GM12878 (cell line): ENCODE measurements at regions not wholly inside any gene's neighbourhood (a gene's known extent, or its start where the extent isn't known, plus 50 kb on each side); places are given as distances from the start of the nearest gene placed in this dataset.

ENCODE experiments used
- ATAC-seq: fragments of 200-7000 bp; cut with Tn5 transposase; 3 replicates; pipeline ENCODE4 v1.9.1; 2020; ENCODE audit warnings: mild to moderate bottlenecking, moderate library complexity
- BruUV-seq: library from RNA; stranded (reverse); fragments of 400-500 nt; replicated peaks from 2 replicates; lab custom pipeline; 2021; lab: Mats Ljungman, UMichigan
- CTCF ChIA-PET: fragments of 300-600 bp; sonication (Branson Sonifier 250); formaldehyde crosslinking; extraction: SDS; loops from one replicate; lab custom pipeline; 2021; ENCODE audit warnings: inconsistent platforms; lab: Yijun Ruan, JAX
- POLR2A ChIA-PET: fragments of 350-600 bp; formaldehyde crosslinking; extraction: SDS; loops from one replicate; lab custom pipeline; 2021; ENCODE audit warnings: inconsistent platforms; lab: Charles Lee
- RAD21 ChIA-PET: fragments of 300-600 bp; sonication (Branson Sonifier 250); formaldehyde crosslinking; loops from one replicate; lab custom pipeline; 2023; ENCODE audit warnings: antibody characterized with exemption; ENCODE audit not compliant: unreplicated experiment; lab: Charles Lee
- SMC1A ChIA-PET: fragments of 300-600 bp; sonication (Branson Sonifier 250); formaldehyde crosslinking; loops from one replicate; lab custom pipeline; 2023; ENCODE audit not compliant: unreplicated experiment, uncharacterized antibody; lab: Charles Lee
- DNase-seq: peaks from one replicate; pipeline ENCODE4 v3.0.0-alpha.2; 2011; ENCODE audit warnings: low read depth, low spot score
- FAIRE-seq: peaks from 3 replicates; lab custom pipeline; 2011; peaks lifted over from hg19 to GRCh38; lab: Jason Lieb, UNC
- H2AFZ ChIP-seq: 2 replicates; pipeline ENCODE4 v1.6.0; 2011; ENCODE audit warnings: low read depth, low read length, control low read depth; ENCODE audit not compliant: control insufficient read depth
- H3K27ac ChIP-seq: 2 replicates; pipeline ENCODE4 v1.5.1; 2011; ENCODE audit warnings: control low read depth; ENCODE audit not compliant: control insufficient read depth, insufficient read depth
- H3K27me3 ChIP-seq, 2 experiments: replicated peaks in 1 of 2; 2 replicates each; pipeline versions ENCODE4 v1.6.0 to v1.6.1; 2011; ENCODE audit warnings: low read length in 1 of 2; ENCODE audit not compliant: control insufficient read depth in 2 of 2, insufficient read depth in 2 of 2
- H3K36me3 ChIP-seq, 2 experiments: 2 replicates each; pipeline ENCODE4 v1.5.1; 2011; ENCODE audit warnings: low read length in 1 of 2; ENCODE audit not compliant: control insufficient read depth in 2 of 2, insufficient read depth in 2 of 2
- H3K4me1 ChIP-seq: 2 replicates; pipeline ENCODE4 v1.6.1; 2011; ENCODE audit warnings: mild to moderate bottlenecking, low read length, moderate library complexity, mixed read lengths; ENCODE audit not compliant: control insufficient read depth, insufficient read depth
- H3K4me2 ChIP-seq: 2 replicates; pipeline ENCODE4 v1.6.0; 2011; ENCODE audit warnings: control low read depth; ENCODE audit not compliant: control insufficient read depth, insufficient read depth
- H3K4me3 ChIP-seq: fragments of 200-600 bp; sonication (generic); 2 replicates; pipeline ENCODE4 v1.5.1; 2016
- H3K79me2 ChIP-seq: 2 replicates; pipeline ENCODE4 v1.6.0; 2011; ENCODE audit warnings: low read length; ENCODE audit not compliant: control insufficient read depth, insufficient read depth
- H3K9ac ChIP-seq: 2 replicates; pipeline ENCODE4 v1.8.0; 2011; ENCODE audit warnings: low read length, control low read depth, mixed read lengths; ENCODE audit not compliant: control insufficient read depth, insufficient read depth
- H3K9me3 ChIP-seq: replicated peaks from 3 replicates; pipeline ENCODE4 v1.5.1; 2011; ENCODE audit warnings: mild to moderate bottlenecking, low read length; ENCODE audit not compliant: control insufficient read depth, insufficient read depth
- H4K20me1 ChIP-seq: 2 replicates; pipeline ENCODE4 v1.6.0; 2011; ENCODE audit not compliant: control insufficient read depth, insufficient read depth
- BACH1 ChIP-seq: fragments of 450-650 bp; IDR thresholded peaks from 2 replicates; pipeline ENCODE4 v1.6.1; 2017; ENCODE audit warnings: mild to moderate bottlenecking, borderline replicate concordance
- CTCF ChIP-seq, 3 experiments: IDR thresholded peaks in 2 of 3; conservative IDR thresholded peaks in 1 of 3; 2 replicates each; pipeline ENCODE4 v1.5.1; 2011; ENCODE audit warnings: low read depth in 3 of 3, low read length in 3 of 3, mild to moderate bottlenecking in 3 of 3, control low read depth in 2 of 3, moderate library complexity in 2 of 3, inconsistent platforms in 1 of 3, mixed read lengths in 1 of 3; ENCODE audit not compliant: control insufficient read depth in 2 of 3, insufficient read depth in 1 of 3; ENCODE audit errors: extremely low read depth in 1 of 3
- DPF2 ChIP-seq: fragments of 450-650 bp; IDR thresholded peaks from 2 replicates; pipeline ENCODE4 v1.6.1; 2017; ENCODE audit warnings: mild to moderate bottlenecking
- MEF2B ChIP-seq: fragments of 450-650 bp; IDR thresholded peaks from 2 replicates; pipeline ENCODE4 v1.6.1; 2018; ENCODE audit warnings: mild to moderate bottlenecking, moderate library complexity; ENCODE audit not compliant: partially characterized antibody, poor library complexity, severe bottlenecking
- NR2F1 ChIP-seq: fragments of 450-650 bp; conservative IDR thresholded peaks from 2 replicates; pipeline ENCODE4 v1.6.1; 2017; ENCODE audit warnings: mild to moderate bottlenecking
- PAX5 ChIP-seq: IDR thresholded peaks from 2 replicates; pipeline ENCODE4 v1.6.1; 2011; ENCODE audit warnings: low read depth, low read length, borderline replicate concordance
- PML ChIP-seq: IDR thresholded peaks from 2 replicates; pipeline ENCODE4 v1.6.1; 2012; ENCODE audit warnings: low read length, inconsistent platforms
- POLR2AphosphoS2 ChIP-seq: IDR thresholded peaks from 2 replicates; pipeline ENCODE4 v1.6.1; 2011; ENCODE audit warnings: low read depth, mild to moderate bottlenecking, low read length, improper control_type of control experiment, moderate library complexity
- PRDM15 ChIP-seq: fragments of 450-650 bp; formaldehyde crosslinking; IDR thresholded peaks from 2 replicates; pipeline ENCODE4 v1.4.0; 2020; ENCODE audit warnings: mild to moderate bottlenecking, moderate library complexity
- SIX5 ChIP-seq: IDR thresholded peaks from 2 replicates; pipeline ENCODE4 v1.6.1; 2011; ENCODE audit warnings: mild to moderate bottlenecking, low read depth, low read length, moderate library complexity; ENCODE audit not compliant: severe bottlenecking
- TARDBP ChIP-seq: IDR thresholded peaks from 2 replicates; pipeline ENCODE4 v1.6.1; 2016; ENCODE audit warnings: borderline replicate concordance
- TBL1XR1 ChIP-seq: IDR thresholded peaks from 2 replicates; pipeline ENCODE4 v1.6.1; 2012; ENCODE audit warnings: low read depth, low read length, improper control_type of control experiment
- TCF12 ChIP-seq: IDR thresholded peaks from 2 replicates; pipeline ENCODE4 v1.6.1; 2011; ENCODE audit warnings: low read depth, mild to moderate bottlenecking, low read length
- ZBTB40 ChIP-seq: fragments of 450-650 bp; IDR thresholded peaks from 2 replicates; pipeline ENCODE4 v1.6.1; 2016; ENCODE audit warnings: mild to moderate bottlenecking, moderate library complexity, borderline replicate concordance
- WGBS: methylation state at CpG from one replicate; pipeline ENCODE4 v1.1.6; 2016; ENCODE audit warnings: low lambda C conversion rate; ENCODE audit not compliant: insufficient replicate concordance, insufficient coverage; ENCODE audit errors: missing lambda C conversion rate; 5-methylcytosine and 5-hydroxymethylcytosine counted together
- in situ Hi-C: fragments of 300-500 bp; cut with MboI; formaldehyde crosslinking; loops from 9 replicates; pipeline ENCODE4 v1.14.3; 2018; ENCODE audit warnings: mixed read lengths
- intact Hi-C: fragments of 100-400 bp; cut with micrococcal nuclease; formaldehyde crosslinking; loops from one replicate; pipeline ENCODE4 v1.14.2; 2022; ENCODE audit not compliant: unreplicated experiment
- TF ChIP-seq, protein P1 (sequence below): IDR thresholded peaks from 2 replicates; pipeline ENCODE4 v1.6.1; 2011; ENCODE audit warnings: borderline replicate concordance, low read depth, mild to moderate bottlenecking, moderate library complexity, mixed read lengths, low read length; ENCODE audit not compliant: insufficient read depth; ENCODE audit errors: extremely low read length

GRCh38 chr13:111792956-111793355 lies 274.0 kb upstream of the SOX1 start:
- no TSS peak for BruUV-seq
- H3K9ac ChIP-seq, result no peak overlapping the region
- intact Hi-C loops (no loop called here), in situ Hi-C loops (no loop called here)
- POLR2A ChIA-PET, result no interaction called here
- no peaks in the 10 kb centered on the region for H3K36me3 ChIP-seq
- no peaks in the 10 kb centered on the region for H3K4me1 ChIP-seq
- RAD21 ChIA-PET, result no interaction called here
- no peak overlapping the region for H3K4me3 ChIP-seq
- H3K9me3 ChIP-seq, result no peaks in the 10 kb centered on the region; the same call in 1 of the 3 replicates
- no peaks in the 10 kb centered on the region for H3K79me2 ChIP-seq
- H2AFZ ChIP-seq, result no peak overlapping the region
- H3K27me3 ChIP-seq, result no peaks in the 10 kb centered on the region
- no peaks in the 10 kb centered on the region for H4K20me1 ChIP-seq
- no peak for ATAC-seq
- H3K27ac ChIP-seq, result no peak overlapping the region
- CTCF ChIA-PET, result interaction anchor here (1.2 kb wide), 1 partner anchor 814 kb away, joined by 3 read pairs; no protein-coding TSS in a partner anchor
- H3K4me2 ChIP-seq, result no peak overlapping the region
- DNase-seq, result no peak
- WGBS, result 17% methylated on average over 6 of the region's 6 CpGs
- no peak for FAIRE-seq
- SMC1A ChIA-PET, result no interaction called here
- no peak for TF ChIP-seq PAX5
- TF ChIP-seq PRDM15, result no peak
- no peak for TF ChIP-seq POLR2AphosphoS2
- TF ChIP-seq MEF2B, result no peak
- no peak for TF ChIP-seq TCF12
- no peak for TF ChIP-seq BACH1
- no peak for TF ChIP-seq CTCF (IDR thresholded peaks at IDR 0.05 in 2 of 3, conservative IDR thresholded peaks at IDR 0.05 in 1 of 3; ENCODE audit: control insufficient read depth in 2 of 3, extremely low read depth in 1 of 3, insufficient read depth in 1 of 3, low read depth in 3 of 3, low read length in 3 of 3)
- no peak for TF ChIP-seq NR2F1
- no peak for TF ChIP-seq SIX5
- TF ChIP-seq PML, result no peak
- TF ChIP-seq, protein P1, sequence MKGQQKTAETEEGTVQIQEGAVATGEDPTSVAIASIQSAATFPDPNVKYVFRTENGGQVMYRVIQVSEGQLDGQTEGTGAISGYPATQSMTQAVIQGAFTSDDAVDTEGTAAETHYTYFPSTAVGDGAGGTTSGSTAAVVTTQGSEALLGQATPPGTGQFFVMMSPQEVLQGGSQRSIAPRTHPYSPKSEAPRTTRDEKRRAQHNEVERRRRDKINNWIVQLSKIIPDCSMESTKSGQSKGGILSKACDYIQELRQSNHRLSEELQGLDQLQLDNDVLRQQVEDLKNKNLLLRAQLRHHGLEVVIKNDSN, result no peak
- TF ChIP-seq DPF2, result no peak
- TF ChIP-seq TARDBP, result no peak
- TF ChIP-seq TBL1XR1, result no peak
- TF ChIP-seq ZBTB40, result no peak
